ENCODE measurements at regions not wholly inside any gene's neighbourhood (a gene's known extent, or its start where the extent isn't known, plus 50 kb on each side); places are given as distances from the start of the nearest gene placed in this dataset.

DNA sequence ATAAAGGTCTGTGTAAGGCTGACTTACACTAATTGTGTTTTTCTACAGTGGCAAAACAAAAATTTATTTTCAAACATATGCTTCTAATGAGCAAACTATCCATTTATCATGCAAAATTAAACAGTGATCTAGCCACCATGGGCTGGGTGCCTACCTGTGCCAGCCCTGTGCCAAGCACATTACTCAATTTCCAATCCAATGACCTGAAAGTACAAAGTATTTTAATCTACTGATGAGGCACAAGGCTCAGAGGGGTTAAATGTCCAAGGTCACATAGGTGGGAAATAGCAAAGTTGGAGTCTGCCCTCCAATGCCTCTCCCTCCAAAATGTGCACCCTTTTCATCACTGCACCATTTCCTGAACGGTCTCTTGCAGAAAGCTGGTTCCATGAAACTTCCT is 279.1 kb upstream of the FMN2 start:
- no peak overlapping the region for H3K27ac ChIP-seq
- H3K27me3 ChIP-seq (replicated peaks): no peaks in the 10 kb centered on the region
- no peak overlapping the region for H3K4me3 ChIP-seq
- peaks cover 12% of the 10 kb centered on the region for H3K4me1 ChIP-seq (replicated peaks)
- DNase-seq (ENCODE audit: low read depth in 1 of 2, low spot score in 2 of 2): no peak
- no peaks in the 10 kb centered on the region for H3K36me3 ChIP-seq
- H3K9me3 ChIP-seq (replicated peaks): no peaks in the 10 kb centered on the region

DNA sequence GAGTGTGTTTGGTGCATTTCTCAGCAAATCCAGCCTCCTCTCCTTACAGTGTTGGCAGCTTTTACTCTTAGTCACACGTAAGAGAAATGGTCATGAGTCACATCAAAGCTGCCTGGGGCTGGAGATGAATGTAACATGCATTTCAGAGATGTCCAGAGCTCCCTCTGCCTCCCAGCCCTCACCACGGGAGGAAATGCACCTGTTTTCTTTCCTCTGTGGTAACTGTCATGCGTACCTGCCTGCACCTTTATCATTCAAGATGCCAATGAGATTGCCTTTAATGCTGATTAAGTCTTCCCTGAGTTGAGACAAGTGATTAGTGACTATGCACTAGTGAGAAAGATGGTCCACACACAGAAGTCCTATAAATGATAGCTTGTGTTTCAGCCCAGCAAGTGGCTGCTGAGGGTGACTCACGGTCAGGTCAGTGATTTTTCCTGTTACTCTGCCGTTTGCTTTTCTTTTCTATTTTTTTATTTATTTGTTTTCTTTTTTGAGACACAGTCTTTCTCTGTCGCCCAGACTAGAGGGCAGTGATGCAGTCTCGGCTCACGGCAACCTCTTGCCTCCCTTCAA is 277.3 kb upstream of the FMN2 start:
- Histone ChIP-seq H3K4me3 (no peak overlapping the region), H3K27me3 (replicated peaks) (no peaks in the 10 kb centered on the region), H3K27ac (0 out of 2 replicates have a peak overlapping the region, but pooled peaks have one; percentile 33), H3K36me3 (no peaks in the 10 kb centered on the region), H3K4me1 (replicated peaks) (peaks cover 12% of the 10 kb centered on the region), H3K9me3 (replicated peaks) (no peaks in the 10 kb centered on the region)
- peak in 1 of 2 experiments; percentile 59 for DNase-seq (ENCODE audit: low read depth in 1 of 2, low spot score in 2 of 2)

DNA sequence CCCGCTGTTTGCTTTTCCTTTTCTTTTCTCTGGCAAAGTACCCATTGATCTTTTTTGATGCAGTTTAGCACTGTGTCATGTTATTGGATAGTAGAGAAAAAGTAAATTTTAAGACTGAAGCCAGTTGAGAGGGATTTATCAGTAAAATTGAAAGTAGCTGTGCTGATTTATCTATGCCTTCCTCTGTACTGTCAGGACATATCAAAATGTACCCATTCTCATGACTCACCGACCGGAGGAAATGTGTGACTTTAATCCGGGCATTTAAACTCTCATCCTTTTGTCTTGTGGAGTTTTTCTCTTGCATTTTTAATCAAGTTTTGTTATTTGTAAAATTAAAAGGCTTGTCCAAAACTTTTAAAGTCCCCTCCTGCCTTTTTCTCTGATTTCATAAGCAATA is 276.6 kb upstream of the FMN2 start:
- peaks cover 12% of the 10 kb centered on the region for H3K4me1 ChIP-seq (replicated peaks)
- DNase-seq (ENCODE audit: low read depth in 1 of 2, low spot score in 2 of 2): no peak
- no peaks in the 10 kb centered on the region for H3K27me3 ChIP-seq (replicated peaks)
- H3K9me3 ChIP-seq (replicated peaks): no peaks in the 10 kb centered on the region
- no peaks in the 10 kb centered on the region for H3K36me3 ChIP-seq
- no peak overlapping the region; the same call in 1 of the 2 replicates for H3K27ac ChIP-seq
- no peak overlapping the region for H3K4me3 ChIP-seq

DNA sequence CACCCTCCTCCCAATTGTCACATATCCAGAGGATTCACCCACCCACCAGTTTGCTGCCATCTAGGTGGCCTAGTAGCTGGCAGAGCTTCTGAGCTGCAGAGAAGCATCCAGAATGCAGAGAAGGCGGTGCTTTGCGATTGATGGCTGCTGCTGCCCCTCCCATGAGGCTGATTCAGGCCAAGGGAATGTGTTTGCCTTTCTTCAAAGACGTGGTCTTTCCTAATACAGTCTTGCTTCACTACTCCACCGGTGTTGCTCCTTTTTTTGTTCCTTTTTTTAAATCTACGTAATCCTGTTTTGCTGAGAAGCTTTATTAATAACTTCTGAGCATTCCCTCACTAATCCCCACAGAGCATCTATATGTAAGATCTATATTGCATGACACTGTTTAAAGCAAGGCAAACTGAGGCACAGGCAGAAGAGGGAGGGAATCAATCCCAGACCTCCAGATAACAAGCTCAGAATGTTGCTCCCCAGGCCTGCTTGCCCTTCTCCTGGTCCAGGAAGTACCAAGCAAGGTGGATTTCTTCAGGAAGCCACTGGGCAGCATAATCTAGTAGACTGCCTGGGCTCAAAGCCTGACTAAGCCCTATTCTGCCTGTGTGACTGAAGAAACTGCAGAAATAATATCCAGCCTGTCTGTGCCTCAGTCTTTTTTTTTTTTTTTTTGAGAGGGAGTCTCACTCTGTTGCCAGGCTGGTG is 275.5 kb upstream of the FMN2 start:
- DNase-seq (ENCODE audit: low read depth in 1 of 2, low spot score in 2 of 2): peak; percentile 23 to 48
- no peaks in the 10 kb centered on the region for H3K36me3 ChIP-seq
- no peaks in the 10 kb centered on the region for H3K9me3 ChIP-seq (replicated peaks)
- H3K4me1 ChIP-seq (replicated peaks): peaks cover 12% of the 10 kb centered on the region
- H3K27me3 ChIP-seq (replicated peaks): no peaks in the 10 kb centered on the region
- peak overlapping the region; percentile 37; the same call in 1 of the 2 replicates for H3K27ac ChIP-seq
- H3K4me3 ChIP-seq: no peak overlapping the region

DNA sequence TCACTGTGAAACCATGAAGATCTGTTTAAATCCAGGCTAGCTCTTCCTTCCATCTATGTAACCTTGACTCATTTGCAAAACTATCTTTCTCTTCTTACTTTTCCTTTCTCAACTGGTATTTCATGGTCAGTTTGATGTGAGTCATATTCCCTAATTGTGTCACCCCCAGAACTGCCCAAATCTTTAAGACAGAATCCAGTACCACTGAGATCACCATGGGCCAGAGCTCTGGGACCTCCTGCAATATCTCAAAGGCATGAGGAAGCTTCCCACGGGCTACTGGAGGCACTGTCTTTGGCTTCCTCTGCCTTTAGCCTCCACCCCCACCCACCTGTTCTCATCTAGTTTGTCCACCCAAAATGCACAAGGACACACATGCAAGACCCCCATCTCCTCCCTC is 274.4 kb upstream of the FMN2 start:
- H3K4me1 ChIP-seq (replicated peaks): peaks cover 12% of the 10 kb centered on the region
- no peaks in the 10 kb centered on the region for H3K36me3 ChIP-seq
- H3K4me3 ChIP-seq: no peak overlapping the region
- no peak for DNase-seq (ENCODE audit: low read depth in 1 of 2, low spot score in 2 of 2)
- H3K9me3 ChIP-seq (replicated peaks): no peaks in the 10 kb centered on the region
- H3K27ac ChIP-seq: no peak overlapping the region
- no peaks in the 10 kb centered on the region for H3K27me3 ChIP-seq (replicated peaks)

DNA sequence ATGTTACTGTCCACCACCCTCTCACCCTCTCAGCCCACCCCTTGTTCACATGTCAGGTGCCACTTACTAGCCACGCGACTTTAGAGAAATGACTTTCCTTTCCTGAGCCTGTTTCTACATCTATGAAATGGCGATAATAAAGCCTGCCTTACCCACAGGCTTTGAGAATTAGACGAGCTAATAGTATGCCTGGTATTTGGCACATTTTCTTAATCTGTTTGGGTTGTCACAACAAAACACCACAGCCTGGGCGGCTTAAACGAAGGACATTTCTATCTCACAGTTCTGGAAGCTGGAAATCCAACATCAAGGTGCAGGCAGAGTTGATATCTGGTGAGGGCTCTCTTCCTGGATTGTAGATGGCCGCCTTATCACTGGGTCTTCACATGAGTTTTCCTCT is 273.9 kb upstream of the FMN2 start:
- Histone ChIP-seq H3K27ac (no peak overlapping the region), H3K27me3 (replicated peaks) (no peaks in the 10 kb centered on the region), H3K9me3 (replicated peaks) (no peaks in the 10 kb centered on the region), H3K36me3 (no peaks in the 10 kb centered on the region), H3K4me1 (replicated peaks) (peaks cover 12% of the 10 kb centered on the region), H3K4me3 (no peak overlapping the region)
- no peak for DNase-seq (ENCODE audit: low read depth in 1 of 2, low spot score in 2 of 2)

DNA sequence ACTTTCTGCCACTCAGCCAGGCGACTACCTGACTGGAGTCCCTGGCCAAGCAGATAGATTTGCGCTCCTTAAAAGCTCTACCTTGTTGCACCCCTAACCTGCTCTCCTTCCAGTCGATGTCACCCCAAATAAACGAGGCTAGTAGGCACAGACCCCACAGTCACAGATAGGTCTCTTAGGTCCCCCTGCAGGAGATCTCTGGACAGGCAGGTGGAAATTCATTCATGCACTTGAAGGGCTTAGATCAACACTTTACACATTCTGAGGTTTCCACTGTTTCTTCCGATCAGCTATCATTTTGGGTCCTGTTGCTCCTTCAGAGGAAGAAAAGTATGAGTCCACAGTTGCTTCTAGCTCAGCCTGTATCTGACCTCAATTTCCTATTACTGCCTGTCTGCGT is 272.6 kb upstream of the FMN2 start:
- no peak for DNase-seq (ENCODE audit: low read depth in 1 of 2, low spot score in 2 of 2)
- Histone ChIP-seq H3K9me3 (replicated peaks) (no peaks in the 10 kb centered on the region), H3K27me3 (replicated peaks) (no peaks in the 10 kb centered on the region), H3K36me3 (no peaks in the 10 kb centered on the region), H3K27ac (no peak overlapping the region), H3K4me3 (no peak overlapping the region), H3K4me1 (replicated peaks) (peaks cover 10% of the 10 kb centered on the region)

DNA sequence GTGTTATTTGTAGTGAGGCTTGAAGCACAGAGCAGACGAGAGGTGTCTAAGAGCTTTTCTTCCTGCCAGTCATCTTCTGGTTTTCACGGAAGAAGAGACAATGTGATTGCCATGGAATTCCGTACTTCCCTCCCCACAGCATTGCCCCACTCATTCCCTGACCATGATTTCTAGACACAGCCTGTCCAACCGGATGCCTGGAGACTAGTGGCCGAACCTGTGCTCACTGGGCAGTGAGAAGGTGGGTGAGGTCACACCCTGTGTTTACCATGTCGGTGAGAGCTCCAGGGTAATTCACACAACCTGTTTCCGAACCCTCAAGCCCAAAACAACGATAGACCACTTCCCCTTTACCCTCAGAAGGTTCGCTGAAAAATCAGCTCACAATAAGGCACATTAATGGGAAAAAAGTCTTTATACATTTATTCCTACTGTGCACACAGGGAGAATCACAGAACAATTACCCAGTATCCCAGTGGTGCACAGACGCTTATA is 271.9 kb upstream of the FMN2 start:
- H3K4me1 ChIP-seq (replicated peaks): peaks cover 6% of the 10 kb centered on the region
- H3K27me3 ChIP-seq (replicated peaks): no peaks in the 10 kb centered on the region
- DNase-seq (ENCODE audit: low read depth in 1 of 2, low spot score in 2 of 2): no peak
- H3K4me3 ChIP-seq: no peak overlapping the region
- no peaks in the 10 kb centered on the region for H3K36me3 ChIP-seq
- no peak overlapping the region for H3K27ac ChIP-seq
- H3K9me3 ChIP-seq (replicated peaks): no peaks in the 10 kb centered on the region

DNA sequence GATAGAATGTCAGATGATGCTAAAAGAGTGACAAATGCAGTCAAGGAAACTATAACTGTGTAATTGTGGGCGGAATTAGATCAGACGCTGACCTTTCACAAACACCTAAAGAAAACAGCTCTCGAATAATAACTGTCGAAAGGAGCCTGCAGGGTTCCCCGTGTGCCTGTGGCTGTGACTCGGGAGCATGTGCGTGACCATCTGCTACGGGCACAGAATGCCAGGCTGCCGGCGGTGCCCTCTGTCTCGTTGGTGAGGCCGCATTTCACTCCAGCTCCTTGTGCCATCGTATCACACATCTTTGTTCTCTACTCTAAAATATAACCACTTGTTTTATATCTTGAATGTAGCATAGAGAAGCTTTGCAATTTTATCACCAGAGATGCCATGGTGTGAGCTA is 267.8 kb upstream of the FMN2 start:
- H3K27me3 ChIP-seq (replicated peaks): no peaks in the 10 kb centered on the region
- no peak for DNase-seq (ENCODE audit: low read depth in 1 of 2, low spot score in 2 of 2)
- no peaks in the 10 kb centered on the region for H3K4me1 ChIP-seq (replicated peaks)
- no peaks in the 10 kb centered on the region for H3K9me3 ChIP-seq (replicated peaks)
- no peak overlapping the region for H3K27ac ChIP-seq
- no peak overlapping the region for H3K4me3 ChIP-seq
- H3K36me3 ChIP-seq: no peaks in the 10 kb centered on the region

DNA sequence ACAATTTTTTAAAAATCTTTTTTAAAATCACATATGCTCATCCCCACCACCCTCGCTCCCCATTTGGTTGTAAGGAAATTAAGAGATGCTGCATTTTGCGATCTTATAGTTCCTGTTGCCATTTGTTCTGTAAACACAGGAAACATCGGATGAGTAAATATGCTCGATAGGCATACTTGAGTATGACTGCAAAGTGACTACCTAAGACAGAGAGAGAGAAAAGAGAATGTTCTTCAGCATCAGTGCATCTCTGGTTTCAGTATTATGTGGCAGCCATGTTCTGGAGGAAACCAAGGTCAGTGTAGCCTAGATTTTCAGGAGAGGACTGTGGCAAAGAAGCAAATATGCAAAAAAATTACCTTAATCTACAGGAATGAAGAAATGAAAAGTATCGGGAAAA is 265.5 kb upstream of the FMN2 start:
- H3K36me3 ChIP-seq: no peaks in the 10 kb centered on the region
- H3K4me3 ChIP-seq: no peak overlapping the region
- no peaks in the 10 kb centered on the region for H3K27me3 ChIP-seq (replicated peaks)
- H3K9me3 ChIP-seq (replicated peaks): no peaks in the 10 kb centered on the region
- no peak for DNase-seq (ENCODE audit: low read depth in 1 of 2, low spot score in 2 of 2)
- H3K4me1 ChIP-seq (replicated peaks): no peaks in the 10 kb centered on the region
- H3K27ac ChIP-seq: no peak overlapping the region

DNA sequence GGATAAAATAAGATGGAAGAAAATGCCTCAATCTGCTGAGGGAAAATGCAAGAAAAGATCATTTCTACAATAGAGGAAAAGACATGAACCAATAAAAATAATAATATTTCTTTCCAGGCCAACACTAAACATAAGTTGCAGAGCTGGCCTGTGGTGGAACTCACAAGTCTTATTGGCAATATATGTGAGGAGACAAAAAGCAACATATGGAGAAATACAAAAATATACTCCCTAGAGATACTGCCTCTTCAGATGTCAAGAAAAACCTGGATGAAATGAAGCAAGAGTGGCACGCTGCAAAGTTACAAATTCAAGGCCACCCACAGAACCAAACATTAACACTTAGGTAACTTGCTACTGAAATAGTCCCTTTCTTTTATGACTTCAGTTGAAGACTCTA is 264.9 kb upstream of the FMN2 start:
- Histone ChIP-seq H3K4me3 (no peak overlapping the region), H3K4me1 (replicated peaks) (no peaks in the 10 kb centered on the region), H3K9me3 (replicated peaks) (no peaks in the 10 kb centered on the region), H3K36me3 (no peaks in the 10 kb centered on the region), H3K27me3 (replicated peaks) (no peaks in the 10 kb centered on the region), H3K27ac (no peak overlapping the region)
- DNase-seq (ENCODE audit: low read depth in 1 of 2, low spot score in 2 of 2): no peak

DNA sequence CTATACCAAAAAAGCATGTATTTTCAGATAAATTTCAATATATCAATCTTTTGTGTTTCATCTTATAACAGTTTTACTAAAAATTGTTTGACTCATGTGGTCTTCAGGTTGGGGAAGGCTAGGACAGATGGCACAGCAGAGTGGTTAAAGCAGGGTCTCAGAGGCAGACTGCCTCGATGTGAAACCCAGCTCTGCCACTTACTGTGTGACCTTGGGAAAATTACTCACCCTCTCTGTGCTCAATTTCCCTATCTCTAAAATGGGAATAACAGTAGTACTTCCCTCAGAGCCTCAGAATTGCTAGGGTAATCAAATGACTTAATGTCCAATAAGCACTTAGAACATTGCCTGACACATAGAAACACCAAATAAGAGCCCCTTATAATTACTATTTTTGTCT is 262.1 kb upstream of the FMN2 start:
- no peaks in the 10 kb centered on the region for H3K4me1 ChIP-seq (replicated peaks)
- no peak overlapping the region for H3K27ac ChIP-seq
- no peak for DNase-seq (ENCODE audit: low read depth in 1 of 2, low spot score in 2 of 2)
- H3K36me3 ChIP-seq: no peaks in the 10 kb centered on the region
- H3K9me3 ChIP-seq (replicated peaks): no peaks in the 10 kb centered on the region
- H3K4me3 ChIP-seq: no peak overlapping the region
- no peaks in the 10 kb centered on the region for H3K27me3 ChIP-seq (replicated peaks)

DNA sequence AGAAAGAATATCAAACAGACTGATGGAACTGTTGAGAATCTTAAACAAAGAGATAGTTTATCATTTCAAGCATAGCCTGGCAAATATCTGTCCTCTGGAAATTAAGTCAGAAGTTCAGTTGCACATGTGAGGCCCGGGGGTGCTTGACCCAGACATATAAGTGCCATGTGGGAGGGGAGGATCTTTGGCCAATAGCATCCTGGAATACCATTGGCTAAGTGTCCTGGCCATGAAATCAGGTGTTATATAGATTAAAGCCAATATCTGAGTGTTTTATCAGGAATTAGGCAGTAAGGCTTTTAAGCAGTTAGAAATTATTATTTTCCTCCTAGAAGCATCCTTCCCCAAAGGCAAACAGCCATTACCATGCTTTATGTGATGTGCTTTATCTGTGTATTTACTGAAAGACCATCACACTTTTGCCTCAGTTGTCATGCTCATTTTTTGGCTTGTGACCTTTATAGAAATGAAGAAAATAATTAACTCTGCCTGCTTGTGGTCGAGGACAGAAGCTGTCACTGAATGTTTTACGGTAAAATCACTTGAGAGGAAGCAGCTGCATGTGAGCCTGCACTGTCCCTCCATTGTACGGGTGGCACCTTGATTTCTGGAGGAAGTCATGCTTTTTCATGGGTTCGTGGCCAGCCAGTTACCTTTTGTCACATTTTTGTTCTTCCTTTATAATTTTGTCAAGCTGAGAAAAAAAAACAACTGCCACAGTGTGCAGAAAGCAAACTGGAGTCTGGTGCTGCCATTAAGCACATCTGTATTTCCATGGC is 259.9 kb upstream of the FMN2 start:
- no peaks in the 10 kb centered on the region for H3K27me3 ChIP-seq (replicated peaks)
- no peaks in the 10 kb centered on the region for H3K36me3 ChIP-seq
- no peaks in the 10 kb centered on the region for H3K9me3 ChIP-seq (replicated peaks)
- no peak for DNase-seq (ENCODE audit: low read depth in 1 of 2, low spot score in 2 of 2)
- H3K4me1 ChIP-seq (replicated peaks): no peaks in the 10 kb centered on the region
- H3K27ac ChIP-seq: no peak overlapping the region
- no peak overlapping the region for H3K4me3 ChIP-seq

DNA sequence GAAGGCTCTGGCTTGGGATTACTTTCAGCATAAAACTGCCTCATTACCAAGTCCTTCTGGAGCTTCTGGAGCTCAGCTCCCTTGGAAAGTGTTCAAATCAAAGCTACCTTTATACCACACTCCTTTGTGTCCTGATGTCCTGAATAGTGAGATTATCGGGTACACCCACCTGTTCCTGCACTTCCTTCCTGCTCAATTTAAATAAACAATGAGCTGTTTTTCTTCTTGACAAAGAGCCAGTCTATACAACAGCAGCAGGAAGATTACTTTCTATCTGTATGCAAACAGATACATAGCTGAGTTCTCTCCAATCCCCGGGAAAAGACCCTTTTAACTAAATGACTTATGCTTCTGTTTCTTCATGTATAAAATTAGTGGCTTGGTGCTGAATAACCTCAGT is 258.0 kb upstream of the FMN2 start:
- Histone ChIP-seq H3K4me3 (no peak overlapping the region), H3K4me1 (replicated peaks) (no peaks in the 10 kb centered on the region), H3K9me3 (replicated peaks) (no peaks in the 10 kb centered on the region), H3K27me3 (replicated peaks) (no peaks in the 10 kb centered on the region), H3K27ac (no peak overlapping the region), H3K36me3 (no peaks in the 10 kb centered on the region)
- DNase-seq (ENCODE audit: low read depth in 1 of 2, low spot score in 2 of 2): no peak

Measured in SJSA1 (cell line).